ENCODE measurements at regions not wholly inside any gene's neighbourhood (a gene's known extent, or its start where the extent isn't known, plus 50 kb on each side); places are given as distances from the start of the nearest gene placed in this dataset.
"Not testable (repeated sequence)": the region's sequence is repeated elsewhere in the genome, so short reads cannot be mapped to it uniquely, and the experiment has no call there.

DNA sequence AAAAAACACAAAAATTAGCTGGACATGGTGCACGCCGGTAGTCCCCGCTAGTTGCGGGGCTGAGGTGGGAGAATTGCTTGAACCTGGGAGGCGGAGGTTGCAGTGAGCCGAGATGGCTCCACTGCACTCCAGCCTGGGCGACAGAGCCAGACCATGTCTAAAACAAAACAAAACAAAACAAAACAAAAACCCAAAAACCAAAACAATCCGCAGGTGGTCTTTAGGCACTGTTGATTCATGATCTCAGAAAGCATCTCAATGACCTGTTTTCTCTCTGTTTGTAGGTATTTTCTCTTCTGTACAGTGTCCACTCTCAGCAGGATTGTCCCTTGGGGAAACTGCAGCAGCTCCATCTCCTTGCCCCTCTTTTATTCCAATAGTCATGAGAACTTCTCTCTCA lies 74.9 kb upstream of the ADGRL2 start:
- H3K4me3 ChIP-seq (replicated peaks; ENCODE audit: low read depth, low read length): no peak overlapping the region
- DNase-seq (ENCODE audit: extremely low read depth, low read depth): no peak
- TF ChIP-seq, protein P1, sequence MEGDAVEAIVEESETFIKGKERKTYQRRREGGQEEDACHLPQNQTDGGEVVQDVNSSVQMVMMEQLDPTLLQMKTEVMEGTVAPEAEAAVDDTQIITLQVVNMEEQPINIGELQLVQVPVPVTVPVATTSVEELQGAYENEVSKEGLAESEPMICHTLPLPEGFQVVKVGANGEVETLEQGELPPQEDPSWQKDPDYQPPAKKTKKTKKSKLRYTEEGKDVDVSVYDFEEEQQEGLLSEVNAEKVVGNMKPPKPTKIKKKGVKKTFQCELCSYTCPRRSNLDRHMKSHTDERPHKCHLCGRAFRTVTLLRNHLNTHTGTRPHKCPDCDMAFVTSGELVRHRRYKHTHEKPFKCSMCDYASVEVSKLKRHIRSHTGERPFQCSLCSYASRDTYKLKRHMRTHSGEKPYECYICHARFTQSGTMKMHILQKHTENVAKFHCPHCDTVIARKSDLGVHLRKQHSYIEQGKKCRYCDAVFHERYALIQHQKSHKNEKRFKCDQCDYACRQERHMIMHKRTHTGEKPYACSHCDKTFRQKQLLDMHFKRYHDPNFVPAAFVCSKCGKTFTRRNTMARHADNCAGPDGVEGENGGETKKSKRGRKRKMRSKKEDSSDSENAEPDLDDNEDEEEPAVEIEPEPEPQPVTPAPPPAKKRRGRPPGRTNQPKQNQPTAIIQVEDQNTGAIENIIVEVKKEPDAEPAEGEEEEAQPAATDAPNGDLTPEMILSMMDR (IDR thresholded peaks at IDR 0.05; ENCODE audit: low read depth, low read length, missing control alignments): no peak

DNA sequence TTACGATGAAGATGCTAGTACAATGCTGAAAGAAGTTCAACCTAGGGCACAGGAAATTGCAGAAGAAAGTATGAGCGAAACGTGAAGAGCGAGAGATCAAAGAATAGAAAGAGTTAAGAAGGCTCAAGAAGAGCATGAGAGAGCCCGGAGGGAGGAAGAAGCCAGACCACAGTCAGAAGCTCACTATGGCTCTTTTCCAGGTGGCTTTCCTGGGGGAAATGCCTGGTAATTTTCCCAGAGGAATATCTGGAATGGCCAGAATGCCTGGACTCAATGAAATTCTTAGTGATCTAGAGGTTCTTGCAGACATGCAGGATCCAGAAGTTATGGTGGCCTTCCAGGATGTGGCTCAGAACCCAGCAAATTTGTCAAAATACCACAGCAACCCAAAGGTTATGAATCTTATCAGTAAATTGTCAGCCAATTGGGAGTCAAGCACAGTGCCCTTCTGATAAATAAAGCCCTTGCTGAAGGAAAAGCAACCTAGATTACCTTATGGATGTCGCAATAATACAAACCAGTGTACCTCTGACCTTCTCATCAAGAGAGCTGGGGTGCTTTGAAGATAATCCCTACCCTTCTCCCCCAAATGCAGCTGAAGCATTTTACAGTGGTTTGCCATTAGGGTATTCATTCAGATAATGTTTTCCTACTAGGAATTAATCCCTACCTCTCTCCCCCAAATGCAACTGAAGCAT lies 78.0 kb upstream of the ADGRL2 start:
- not testable (repeated sequence) for H3K4me3 ChIP-seq (replicated peaks; ENCODE audit: low read depth, low read length); DNase-seq (ENCODE audit: extremely low read depth, low read depth)

DNA sequence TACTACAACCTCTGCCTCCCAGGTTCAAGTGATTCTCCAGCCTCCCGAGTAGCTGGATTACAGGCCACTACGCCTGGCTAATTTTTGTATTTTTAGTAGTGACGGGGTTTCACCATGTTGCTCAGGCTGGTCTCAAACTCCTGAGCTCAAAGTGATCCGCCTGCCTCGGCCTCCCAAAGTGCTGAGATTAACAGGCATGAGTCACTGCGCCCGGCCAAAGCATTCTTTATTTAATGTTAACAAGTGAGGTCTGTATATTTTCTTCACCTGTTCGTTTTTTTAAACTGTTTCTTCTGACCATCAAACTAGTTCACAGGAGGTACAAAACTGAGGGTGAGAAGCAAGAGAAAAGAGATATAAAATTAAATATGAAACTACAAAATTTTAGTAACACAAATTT lies 80.5 kb upstream of the ADGRL2 start:
- H3K4me3 ChIP-seq (replicated peaks; ENCODE audit: low read depth, low read length); DNase-seq (ENCODE audit: extremely low read depth, low read depth): not testable (repeated sequence)

DNA sequence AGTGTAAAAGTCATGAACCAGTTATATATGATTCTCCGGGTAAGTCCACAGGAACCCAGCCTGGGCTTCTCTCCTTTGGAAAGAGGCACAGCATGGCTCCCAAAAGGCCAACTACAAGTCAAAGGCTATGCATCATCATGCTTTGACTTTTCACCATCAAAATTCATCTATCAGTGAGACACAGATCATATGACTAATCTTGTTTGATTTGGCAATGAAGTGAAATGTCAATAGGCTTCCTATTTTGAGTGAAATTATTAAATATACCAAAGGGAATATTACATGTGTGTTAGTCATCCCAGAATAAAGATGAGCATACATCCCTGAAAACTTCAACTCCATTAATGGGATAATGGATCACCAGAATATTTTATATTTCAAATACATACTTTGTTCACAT lies 83.5 kb upstream of the ADGRL2 start:
- no peak overlapping the region for H3K4me3 ChIP-seq (replicated peaks; ENCODE audit: low read depth, low read length)
- TF ChIP-seq, protein P1 (IDR thresholded peaks at IDR 0.05; ENCODE audit: low read depth, low read length, missing control alignments): no peak
- no peak for DNase-seq (ENCODE audit: extremely low read depth, low read depth)

DNA sequence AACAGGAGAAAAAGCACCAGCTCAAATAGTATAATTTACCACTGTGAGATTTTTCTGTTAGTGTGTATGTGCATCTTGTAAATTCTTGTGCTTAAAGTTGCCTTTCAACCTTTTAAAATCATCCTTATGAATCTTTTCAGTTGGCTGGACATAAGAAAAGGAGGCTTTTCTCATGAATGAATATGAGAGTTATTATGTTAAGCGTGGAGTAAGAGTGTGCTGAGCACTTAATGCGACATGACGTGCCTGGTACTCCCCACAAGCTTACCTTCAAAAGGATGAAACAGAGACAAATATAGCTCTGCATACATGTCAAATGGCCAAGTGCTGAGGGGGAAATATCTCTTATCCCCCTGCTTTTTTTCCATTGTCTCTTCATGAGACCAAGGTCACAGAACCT lies 85.3 kb upstream of the ADGRL2 start:
- TF ChIP-seq, protein P1 (IDR thresholded peaks at IDR 0.05; ENCODE audit: low read depth, low read length, missing control alignments): no peak
- H3K4me3 ChIP-seq (replicated peaks; ENCODE audit: low read depth, low read length): no peak overlapping the region
- DNase-seq (ENCODE audit: extremely low read depth, low read depth): no peak

DNA sequence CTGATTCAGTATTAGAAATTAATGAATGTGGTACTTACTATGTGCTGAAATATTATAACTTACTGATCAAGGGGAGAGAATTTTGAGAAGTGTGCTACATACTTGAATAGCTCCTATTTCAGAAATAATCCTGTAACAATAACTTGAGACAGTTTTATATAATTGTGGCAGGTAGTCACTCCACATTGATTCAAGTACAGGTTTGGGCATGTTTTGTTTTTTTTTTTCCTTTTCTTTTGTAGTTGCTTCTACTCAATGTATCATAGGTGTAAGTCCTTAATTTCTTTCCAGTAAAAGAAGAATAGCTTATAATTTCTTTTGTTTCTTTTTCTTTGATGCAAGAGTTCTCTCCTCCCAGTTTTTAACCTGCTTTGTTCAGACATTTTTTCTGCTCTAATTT lies 86.1 kb upstream of the ADGRL2 start:
- TF ChIP-seq, protein P1 (IDR thresholded peaks at IDR 0.05; ENCODE audit: low read depth, low read length, missing control alignments): no peak
- DNase-seq (ENCODE audit: extremely low read depth, low read depth): no peak
- no peak overlapping the region for H3K4me3 ChIP-seq (replicated peaks; ENCODE audit: low read depth, low read length)

DNA sequence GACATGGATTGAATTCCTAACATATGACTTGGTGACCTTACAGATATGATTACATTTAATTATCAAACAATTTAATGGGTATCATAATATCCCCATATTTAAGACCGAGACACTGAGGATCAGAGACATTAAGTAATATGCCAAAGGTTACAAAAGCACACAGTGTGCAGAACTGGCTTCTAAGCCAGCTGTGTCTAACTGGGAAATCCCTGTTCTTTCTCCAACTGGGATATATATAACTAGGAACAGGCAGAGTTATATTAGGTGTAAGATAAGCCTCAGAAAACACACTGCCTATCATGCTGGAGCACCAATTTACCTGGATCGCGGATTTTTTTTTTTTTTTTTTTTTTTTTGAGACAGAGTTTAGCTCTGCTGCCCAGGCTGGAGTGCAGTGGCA lies 88.3 kb upstream of the ADGRL2 start:
- DNase-seq (ENCODE audit: extremely low read depth, low read depth): no peak
- no peak overlapping the region for H3K4me3 ChIP-seq (replicated peaks; ENCODE audit: low read depth, low read length)
- TF ChIP-seq, protein P1 (IDR thresholded peaks at IDR 0.05; ENCODE audit: low read depth, low read length, missing control alignments): no peak

DNA sequence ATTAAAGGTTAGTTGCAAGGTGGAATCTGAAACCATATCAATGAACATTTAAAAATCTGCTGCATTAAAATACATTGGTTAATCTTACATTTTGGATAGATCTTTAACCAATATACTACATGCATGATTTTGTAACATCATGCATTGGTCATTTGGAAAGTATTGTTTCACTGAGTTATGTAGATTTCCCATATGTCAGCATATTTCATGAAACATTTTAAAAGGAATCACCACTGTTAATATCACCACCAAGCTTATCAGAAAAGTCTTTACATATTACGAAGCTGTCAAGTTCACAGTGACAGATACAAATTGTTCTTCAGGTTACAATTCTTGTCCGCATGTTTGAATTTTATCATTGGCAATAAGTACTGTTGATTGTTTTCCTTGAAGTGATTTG lies 89.9 kb upstream of the ADGRL2 start:
- TF ChIP-seq, protein P1 (IDR thresholded peaks at IDR 0.05; ENCODE audit: low read depth, low read length, missing control alignments): no peak
- no peak for DNase-seq (ENCODE audit: extremely low read depth, low read depth)
- H3K4me3 ChIP-seq (replicated peaks; ENCODE audit: low read depth, low read length): no peak overlapping the region
